H1 (cell line): ENCODE measurements at regions not wholly inside any gene's neighbourhood (a gene's known extent, or its start where the extent isn't known, plus 50 kb on each side); places are given as distances from the start of the nearest gene placed in this dataset.

ENCODE experiments used
- CTCF ChIA-PET: fragments of 300-600 bp; sonication (Branson Sonifier 250); formaldehyde crosslinking; loops from one replicate; lab custom pipeline; 2021; ENCODE audit not compliant: partially characterized antibody; lab: Charles Lee
- POLR2A ChIA-PET: fragments of 300-600 bp; sonication (Branson Sonifier 250); formaldehyde crosslinking; loops from one replicate; lab custom pipeline; 2021; ENCODE audit warnings: inconsistent platforms; ENCODE audit not compliant: partially characterized antibody; lab: Charles Lee
- DNase-seq, 2 experiments: peaks; one replicate each; pipeline versions ENCODE4 v3.0.0 to v3.0.0-alpha.2; 2010 to 2022; ENCODE audit warnings: low spot score in 2 of 2, low read depth in 1 of 2, mixed read lengths in 1 of 2
- FAIRE-seq: peaks from 2 replicates; lab custom pipeline; 2011; peaks lifted over from hg19 to GRCh38; lab: Jason Lieb, UNC
- H2AFZ ChIP-seq: 2 replicates; pipeline ENCODE4 v1.8.1; 2012; ENCODE audit warnings: low read length, inconsistent platforms
- H2AK5ac ChIP-seq: 2 replicates; pipeline ENCODE4 v1.6.1; 2013; ENCODE audit warnings: low read depth, low read length
- H2BK120ac ChIP-seq: replicated peaks from 2 replicates; pipeline ENCODE3; 2013; ENCODE audit warnings: low read depth, low read length, inconsistent platforms
- H2BK12ac ChIP-seq: 2 replicates; pipeline ENCODE4 v1.6.1; 2013; ENCODE audit warnings: low read depth, low read length
- H2BK15ac ChIP-seq: 2 replicates; pipeline ENCODE4 v1.6.1; 2013; ENCODE audit warnings: low read length
- H2BK20ac ChIP-seq: 2 replicates; pipeline ENCODE4 v1.6.1; 2013; ENCODE audit warnings: low read length
- H2BK5ac ChIP-seq: 2 replicates; pipeline ENCODE4 v1.6.1; 2013; ENCODE audit warnings: low read depth, low read length
- H3K14ac ChIP-seq: 2 replicates; pipeline ENCODE4 v1.6.1; 2013; ENCODE audit warnings: inconsistent platforms; ENCODE audit not compliant: insufficient read length
- H3K18ac ChIP-seq: 2 replicates; pipeline ENCODE4 v1.6.1; 2013; ENCODE audit warnings: low read length; ENCODE audit errors: extremely low read depth
- H3K23ac ChIP-seq: 2 replicates; pipeline ENCODE4 v1.6.1; 2013; ENCODE audit warnings: inconsistent platforms; ENCODE audit not compliant: insufficient read length
- H3K23me2 ChIP-seq: 2 replicates; pipeline ENCODE4 v1.6.1; 2013; ENCODE audit warnings: low read depth, low read length
- H3K27ac ChIP-seq: 2 replicates; pipeline ENCODE4 v1.6.1; 2011; ENCODE audit warnings: low read depth, low read length, inconsistent platforms
- H3K27me3 ChIP-seq, 4 experiments: replicated peaks in 1 of 4; 1 replicate in 1 of 4; 2 replicates in 3 of 4; pipeline versions ENCODE4 v1.6.1 to v1.8.1; 2011 to 2013; ENCODE audit warnings: low read length in 3 of 4, mild to moderate bottlenecking in 3 of 4, inconsistent platforms in 2 of 4, mixed read lengths in 2 of 4, moderate library complexity in 1 of 4; ENCODE audit not compliant: control insufficient read depth in 3 of 4, insufficient read depth in 3 of 4; ENCODE audit errors: extremely low read depth in 1 of 4
- H3K36me3 ChIP-seq, 4 experiments: 2 replicates each; pipeline versions ENCODE4 v1.6.1 to v1.8.1; 2011 to 2013; ENCODE audit warnings: mild to moderate bottlenecking in 4 of 4, low read length in 3 of 4, moderate library complexity in 2 of 4, control low read depth in 1 of 4, inconsistent platforms in 1 of 4; ENCODE audit not compliant: insufficient read depth in 4 of 4, control insufficient read depth in 2 of 4
- H3K4ac ChIP-seq: replicated peaks from 2 replicates; pipeline ENCODE3; 2013; ENCODE audit warnings: low read length, low read depth, mixed read lengths, inconsistent platforms; ENCODE audit not compliant: insufficient read length
- H3K4me1 ChIP-seq, 4 experiments: replicated peaks in 1 of 4; 1 replicate in 1 of 4; 2 replicates in 3 of 4; pipeline versions ENCODE4 v1.6.1 to v1.8.1; 2011 to 2013; ENCODE audit warnings: low read length in 3 of 4, inconsistent platforms in 2 of 4, mixed read lengths in 1 of 4; ENCODE audit not compliant: insufficient read depth in 4 of 4, control insufficient read depth in 3 of 4
- H3K4me2 ChIP-seq, 2 experiments: 2 replicates each; pipeline versions ENCODE4 v1.6.1 to v1.8.1; 2011 to 2013; ENCODE audit warnings: low read depth in 2 of 2, low read length in 2 of 2, control low read depth in 1 of 2, inconsistent platforms in 1 of 2, mild to moderate bottlenecking in 1 of 2; ENCODE audit not compliant: insufficient read depth in 1 of 2
- H3K4me3 ChIP-seq, 4 experiments: fragments of 200-600, 300-600 bp in 1 of 4; sonication (generic), shearing (Covaris generic), sonication (Bioruptor Twin) in 1 of 4; 2 replicates each; pipeline versions ENCODE4 v1.5.1 to v1.8.1; 2011 to 2016; ENCODE audit warnings: low read length in 4 of 4, low read depth in 3 of 4, control low read depth in 2 of 4, inconsistent platforms in 2 of 4, mild to moderate bottlenecking in 2 of 4, mixed read lengths in 1 of 4, moderate library complexity in 1 of 4; ENCODE audit not compliant: insufficient read depth in 2 of 4; ENCODE audit errors: extremely low read depth in 1 of 4
- H3K56ac ChIP-seq: replicated peaks from 2 replicates; pipeline ENCODE3; 2013; ENCODE audit warnings: low read depth, mild to moderate bottlenecking, mixed read lengths, low read length, inconsistent platforms; ENCODE audit not compliant: insufficient read length
- H3K79me1 ChIP-seq: 2 replicates; pipeline ENCODE4 v1.6.1; 2013; ENCODE audit warnings: low read depth, low read length, control low read depth
- H3K79me2 ChIP-seq, 2 experiments: 2 replicates each; pipeline versions ENCODE4 v1.6.1 to v1.8.1; 2012 to 2013; ENCODE audit warnings: low read length in 2 of 2, mild to moderate bottlenecking in 2 of 2, inconsistent platforms in 1 of 2; ENCODE audit not compliant: insufficient read depth in 2 of 2, control insufficient read depth in 1 of 2
- H3K9ac ChIP-seq, 4 experiments: replicated peaks in 1 of 4; 1 replicate in 1 of 4; 2 replicates in 3 of 4; pipeline versions ENCODE4 v1.6.1 to v1.8.1; 2011 to 2013; ENCODE audit warnings: low read depth in 3 of 4, low read length in 3 of 4, control low read depth in 2 of 4, mild to moderate bottlenecking in 2 of 4, moderate library complexity in 2 of 4, inconsistent platforms in 1 of 4; ENCODE audit errors: extremely low read depth in 1 of 4
- H3K9me3 ChIP-seq, 2 experiments: 2 replicates each; pipeline versions ENCODE4 v1.6.1 to v1.8.1; 2012 to 2013; ENCODE audit warnings: mild to moderate bottlenecking in 2 of 2, moderate library complexity in 2 of 2, control low read depth in 1 of 2, inconsistent platforms in 1 of 2, low read depth in 1 of 2, low read length in 1 of 2, mixed read lengths in 1 of 2; ENCODE audit not compliant: insufficient read depth in 2 of 2
- H4K20me1 ChIP-seq, 2 experiments: replicated peaks in 1 of 2; 2 replicates each; pipeline versions ENCODE3 to v1.8.1; 2011 to 2013; ENCODE audit warnings: inconsistent platforms in 2 of 2, low read length in 2 of 2, mild to moderate bottlenecking in 1 of 2; ENCODE audit not compliant: insufficient read depth in 2 of 2, control insufficient read depth in 1 of 2
- H4K5ac ChIP-seq: 2 replicates; pipeline ENCODE4 v1.6.1; 2013; ENCODE audit warnings: low read length, low read depth, mixed read lengths, inconsistent platforms; ENCODE audit not compliant: insufficient read length
- H4K8ac ChIP-seq: 2 replicates; pipeline ENCODE4 v1.8.0; 2013; ENCODE audit warnings: mild to moderate bottlenecking, moderate library complexity, low read length, inconsistent platforms; ENCODE audit not compliant: insufficient read depth; ENCODE audit errors: extremely low read depth
- H4K91ac ChIP-seq: replicated peaks from 2 replicates; pipeline ENCODE3; 2013; ENCODE audit warnings: low read length, mixed read lengths, inconsistent platforms; ENCODE audit not compliant: insufficient read length
- ATF3 ChIP-seq: IDR thresholded peaks from 2 replicates; pipeline ENCODE4 v1.6.1; 2011; ENCODE audit warnings: low read depth, mild to moderate bottlenecking, low read length; ENCODE audit not compliant: insufficient read depth
- CHD2 ChIP-seq: IDR thresholded peaks from 2 replicates; pipeline ENCODE4 v1.6.1; 2012; ENCODE audit warnings: low read length, improper control_type of control experiment
- CTBP2 ChIP-seq: IDR thresholded peaks from 2 replicates; pipeline ENCODE4 v1.7.0; 2011; ENCODE audit warnings: borderline replicate concordance, mild to moderate bottlenecking, moderate library complexity, mixed read lengths, low read length; ENCODE audit not compliant: insufficient read depth, insufficient read length
- EGR1 ChIP-seq: IDR thresholded peaks from 2 replicates; pipeline ENCODE4 v1.6.1; 2011; ENCODE audit warnings: low read depth, low read length, borderline replicate concordance
- FOSL1 ChIP-seq: IDR thresholded peaks from 2 replicates; pipeline ENCODE4 v1.6.1; 2011; ENCODE audit warnings: mild to moderate bottlenecking, low read depth, low read length, moderate library complexity; ENCODE audit not compliant: insufficient read depth
- GABPA ChIP-seq: IDR thresholded peaks from 2 replicates; pipeline ENCODE4 v1.6.1; 2011; ENCODE audit warnings: mild to moderate bottlenecking, low read length, moderate library complexity, borderline replicate concordance; ENCODE audit not compliant: insufficient read depth
- JUN ChIP-seq: IDR thresholded peaks from 2 replicates; pipeline ENCODE4 v1.6.1; 2011; ENCODE audit warnings: low read depth, mild to moderate bottlenecking, improper control_type of control experiment, low read length
- NANOG ChIP-seq: IDR thresholded peaks from 2 replicates; pipeline ENCODE4 v1.6.1; 2011; ENCODE audit warnings: low read length, low read depth, mild to moderate bottlenecking, inconsistent platforms; ENCODE audit not compliant: insufficient read depth, poor library complexity, severe bottlenecking
- SRF ChIP-seq: IDR thresholded peaks from 2 replicates; pipeline ENCODE4 v1.6.1; 2011; ENCODE audit warnings: mild to moderate bottlenecking, low read depth, low read length, moderate library complexity
- TBP ChIP-seq: IDR thresholded peaks from 2 replicates; pipeline ENCODE4 v1.6.1; 2011; ENCODE audit warnings: low read depth, low read length, improper control_type of control experiment
- TCF12 ChIP-seq: IDR thresholded peaks from 2 replicates; pipeline ENCODE4 v1.6.1; 2011; ENCODE audit warnings: low read depth, mild to moderate bottlenecking, low read length
- USF2 ChIP-seq: IDR thresholded peaks from 2 replicates; pipeline ENCODE4 v1.6.1; 2011; ENCODE audit warnings: low read length, improper control_type of control experiment
- WGBS, 2 experiments: shearing (Covaris generic) in 1 of 2; methylation state at CpG; one replicate each; pipeline versions ENCODE4 v1.1.6 to v1.1.7; 2013 to 2015; ENCODE audit warnings: low lambda C conversion rate in 2 of 2, mixed read lengths in 2 of 2, inconsistent platforms in 1 of 2, low coverage in 1 of 2, missing lambda C conversion rate in 1 of 2; ENCODE audit not compliant: insufficient replicate concordance in 2 of 2, insufficient coverage in 1 of 2, insufficient read length in 1 of 2; ENCODE audit errors: extremely low coverage in 1 of 2, missing lambda C conversion rate in 1 of 2; 5-methylcytosine and 5-hydroxymethylcytosine counted together
- TF ChIP-seq, protein P1 (sequence below): IDR thresholded peaks from 2 replicates; pipeline ENCODE4 v1.6.1; 2012; ENCODE audit warnings: inconsistent platforms

- no peak overlapping the region for H2BK5ac ChIP-seq
- 91% methylated on average over 5 of the region's 5 CpGs; no CpG with 5 or more reads in 1 of the 2 experiments for WGBS, 2 experiments
- no peak overlapping the region for H2AFZ ChIP-seq
- CTCF ChIA-PET = no interaction called here
- H2AK5ac ChIP-seq = no peak overlapping the region
- DNase-seq (no peak), FAIRE-seq (no peak)
- no peak overlapping the region for H3K27ac ChIP-seq
- no peaks in the 10 kb centered on the region for H3K36me3 ChIP-seq
- H2BK15ac ChIP-seq = no peak overlapping the region
- no peak overlapping the region for H4K5ac ChIP-seq
- H3K79me2 ChIP-seq = no peaks in the 10 kb centered on the region
- no peak overlapping the region for H3K14ac ChIP-seq
- no peak overlapping the region for H3K4me3 ChIP-seq
- no peak overlapping the region for H3K4ac ChIP-seq
- no peaks in the 10 kb centered on the region for H3K27me3 ChIP-seq
- no peak overlapping the region for H2BK20ac ChIP-seq
- no peak overlapping the region for H3K56ac ChIP-seq
- POLR2A ChIA-PET = no interaction called here
- no peaks in the 10 kb centered on the region for H4K20me1 ChIP-seq
- H3K23me2 ChIP-seq = no peaks in the 10 kb centered on the region
- H3K18ac ChIP-seq = no peak overlapping the region
- no peaks in the 10 kb centered on the region for H3K4me1 ChIP-seq
- H4K91ac ChIP-seq = no peak overlapping the region
- no peaks in the 10 kb centered on the region for H3K9me3 ChIP-seq
- no peak overlapping the region for H3K9ac ChIP-seq
- no peaks in the 10 kb centered on the region for H3K79me1 ChIP-seq
- no peak overlapping the region for H2BK120ac ChIP-seq
- H3K4me2 ChIP-seq = no peak overlapping the region
- H3K23ac ChIP-seq = no peak overlapping the region
- no peak overlapping the region for H2BK12ac ChIP-seq
- H4K8ac ChIP-seq = no peak overlapping the region
- TF ChIP-seq NANOG (no peak), JUN (no peak), TBP (no peak), USF2 (no peak), CHD2 (no peak), TCF12 (no peak), ATF3 (no peak), FOSL1 (no peak), CTBP2 (no peak), SRF (no peak), EGR1 (no peak), GABPA (no peak)
- TF ChIP-seq, protein P1, sequence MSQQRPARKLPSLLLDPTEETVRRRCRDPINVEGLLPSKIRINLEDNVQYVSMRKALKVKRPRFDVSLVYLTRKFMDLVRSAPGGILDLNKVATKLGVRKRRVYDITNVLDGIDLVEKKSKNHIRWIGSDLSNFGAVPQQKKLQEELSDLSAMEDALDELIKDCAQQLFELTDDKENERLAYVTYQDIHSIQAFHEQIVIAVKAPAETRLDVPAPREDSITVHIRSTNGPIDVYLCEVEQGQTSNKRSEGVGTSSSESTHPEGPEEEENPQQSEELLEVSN = no peak
Measured at GRCh38 chr4:19659101-19659500, 592.6 kb upstream of the SLIT2 start.
